HEK293 (cell line): ENCODE measurements at regions not wholly inside any gene's neighbourhood (a gene's known extent, or its start where the extent isn't known, plus 50 kb on each side); places are given as distances from the start of the nearest gene placed in this dataset.

Experiments
- CTCF ChIA-PET: fragments of 350-600 bp; formaldehyde crosslinking; extraction: SDS; loops from one replicate; lab custom pipeline; 2021; ENCODE audit warnings: antibody characterized with exemption; lab: Yijun Ruan, JAX
- POLR2A ChIA-PET: fragments of 300-600 bp; formaldehyde crosslinking; extraction: SDS; loops from one replicate; lab custom pipeline; 2020; ENCODE audit warnings: antibody characterized with exemption, inconsistent platforms; lab: Yijun Ruan, JAX
- H3K27ac ChIP-seq: fragments of 200-500 bp; sonication (Bioruptor generic); 2 replicates; pipeline ENCODE4 v1.5.1; 2014; ENCODE audit warnings: low read depth, low read length, control low read depth, inconsistent platforms; ENCODE audit errors: extremely low read depth
- H3K36me3 ChIP-seq, 2 experiments: fragments of 200-500 bp in 1 of 2; sonication (Bioruptor generic) in 1 of 2; 1 replicate in 1 of 2; 2 replicates in 1 of 2; pipeline ENCODE4 v1.5.1; 2014 to 2017; ENCODE audit warnings: inconsistent platforms in 2 of 2, low read length in 2 of 2; ENCODE audit not compliant: control insufficient read depth in 2 of 2, insufficient read depth in 1 of 2
- H3K4me1 ChIP-seq: fragments of 200-500 bp; sonication (Bioruptor generic); 2 replicates; pipeline ENCODE4 v1.5.1; 2014; ENCODE audit warnings: mild to moderate bottlenecking, low read length, inconsistent platforms; ENCODE audit not compliant: control insufficient read depth, insufficient read depth
- H3K4me3 ChIP-seq: 2 replicates; pipeline ENCODE4 v1.5.1; 2011; ENCODE audit warnings: low read depth, mild to moderate bottlenecking, control low read depth, low read length, moderate library complexity
- H3K9me3 ChIP-seq: fragments of 200-500 bp; sonication (Bioruptor generic); 2 replicates; pipeline ENCODE4 v1.5.1; 2014; ENCODE audit warnings: low read depth, low read length, inconsistent platforms; ENCODE audit not compliant: control insufficient read depth, insufficient read depth
- PRDM1 ChIP-seq: fragments of 450-650 bp; formaldehyde crosslinking; IDR thresholded peaks from 2 replicates; pipeline ENCODE4; 2016; ENCODE audit warnings: missing biosample characterization, missing genetic modification characterization
- REST ChIP-seq: fragments of 450-650 bp; formaldehyde crosslinking; IDR thresholded peaks from 2 replicates; pipeline ENCODE4 v1.5.1; 2016; ENCODE audit warnings: missing biosample characterization, missing genetic modification characterization
- SP2 ChIP-seq: fragments of 450-650 bp; formaldehyde crosslinking; IDR thresholded peaks from 2 replicates; pipeline ENCODE4 v1.5.1; 2016; ENCODE audit warnings: missing biosample characterization, missing genetic modification characterization
- ZBTB20 ChIP-seq: fragments of 450-650 bp; formaldehyde crosslinking; IDR thresholded peaks from 2 replicates; pipeline ENCODE4 v1.5.1; 2016; ENCODE audit warnings: missing biosample characterization, missing genetic modification characterization
- ZBTB26 ChIP-seq: fragments of 450-650 bp; formaldehyde crosslinking; optimal IDR thresholded peaks from 2 replicates; pipeline ENCODE3; 2016; ENCODE audit warnings: missing biosample characterization, mild to moderate bottlenecking, missing genetic modification characterization
- ZNF121 ChIP-seq: fragments of 450-650 bp; formaldehyde crosslinking; IDR thresholded peaks from 2 replicates; pipeline ENCODE4 v1.5.1; 2016; ENCODE audit warnings: missing biosample characterization, missing genetic modification characterization
- ZNF138 ChIP-seq: fragments of 450-650 bp; formaldehyde crosslinking; IDR thresholded peaks from 2 replicates; pipeline ENCODE4 v1.5.1; 2016; ENCODE audit warnings: missing biosample characterization, missing genetic modification characterization, borderline replicate concordance
- ZNF184 ChIP-seq: fragments of 450-650 bp; IDR thresholded peaks from 2 replicates; pipeline ENCODE4 v1.5.1; 2018; ENCODE audit warnings: missing biosample characterization, mild to moderate bottlenecking, missing genetic modification characterization
- ZNF214 ChIP-seq: fragments of 450-650 bp; formaldehyde crosslinking; IDR thresholded peaks from 2 replicates; pipeline ENCODE4 v1.5.1; 2017; ENCODE audit warnings: missing biosample characterization, mild to moderate bottlenecking, missing genetic modification characterization, borderline replicate concordance
- ZNF366 ChIP-seq: fragments of 450-650 bp; formaldehyde crosslinking; conservative IDR thresholded peaks from 2 replicates; pipeline ENCODE4 v1.5.1; 2016; ENCODE audit warnings: missing biosample characterization, missing genetic modification characterization
- ZNF510 ChIP-seq: fragments of 450-650 bp; formaldehyde crosslinking; IDR thresholded peaks from 2 replicates; pipeline ENCODE4 v1.5.1; 2018; ENCODE audit warnings: mild to moderate bottlenecking, missing genetic modification characterization, missing biosample characterization; ENCODE audit not compliant: insufficient replicate concordance
- ZNF629 ChIP-seq: fragments of 450-650 bp; formaldehyde crosslinking; IDR thresholded peaks from 2 replicates; pipeline ENCODE4 v1.5.1; 2017; ENCODE audit warnings: missing biosample characterization, missing genetic modification characterization
- ZNF639 ChIP-seq: fragments of 450-650 bp; formaldehyde crosslinking; IDR thresholded peaks from 2 replicates; pipeline ENCODE4 v1.5.1; 2016; ENCODE audit warnings: missing biosample characterization, missing genetic modification characterization
- ZNF654 ChIP-seq: fragments of 450-650 bp; formaldehyde crosslinking; IDR thresholded peaks from 2 replicates; pipeline ENCODE4 v1.5.1; 2016; ENCODE audit warnings: low read depth, missing biosample characterization, missing genetic modification characterization
- ZNF785 ChIP-seq: fragments of 450-650 bp; formaldehyde crosslinking; IDR thresholded peaks from 2 replicates; pipeline ENCODE4 v1.5.1; 2016; ENCODE audit warnings: missing biosample characterization, missing genetic modification characterization
- ZNF792 ChIP-seq: fragments of 450-650 bp; formaldehyde crosslinking; IDR thresholded peaks from 2 replicates; pipeline ENCODE4 v1.5.1; 2016; ENCODE audit warnings: missing biosample characterization, missing genetic modification characterization
- ZSCAN5A ChIP-seq: fragments of 450-650 bp; formaldehyde crosslinking; IDR thresholded peaks from 2 replicates; pipeline ENCODE4 v1.5.1; 2016; ENCODE audit warnings: missing biosample characterization, missing genetic modification characterization

GRCh38 chr7:98559958-98560357, 57.1 kb upstream of the NPTX2 start:
- H3K9me3 ChIP-seq = no peaks in the 10 kb centered on the region
- H3K27ac ChIP-seq = no peak overlapping the region
- H3K4me3 ChIP-seq = no peak overlapping the region
- H3K36me3 ChIP-seq = no peaks in the 10 kb centered on the region
- ChIA-PET POLR2A (no interaction called here), CTCF (no interaction called here)
- peak; percentile 37 for TF ChIP-seq SP2 (tag by site-specific recombination)
- TF ChIP-seq ZNF785 (tag by site-specific recombination) = no peak
- H3K4me1 ChIP-seq = no peaks in the 10 kb centered on the region

GRCh38 chr7:98559219-98559618, 57.9 kb upstream of the NPTX2 start:
- Histone ChIP-seq H3K4me1 (no peaks in the 10 kb centered on the region), H3K4me3 (no peak overlapping the region), H3K27ac (no peak overlapping the region), H3K36me3 (no peaks in the 10 kb centered on the region), H3K9me3 (no peaks in the 10 kb centered on the region)
- ChIA-PET POLR2A (no interaction called here), CTCF (no interaction called here)
- TF ChIP-seq ZNF121 (tag by site-specific recombination) = 0 out of 2 replicates have a peak, but pooled peaks have one; percentile 33
- TF ChIP-seq ZNF366 (tag by site-specific recombination) = peak; percentile 96
- no peak for TF ChIP-seq ZNF510 (tag by site-specific recombination)
- no peak for TF ChIP-seq ZNF639

- Histone ChIP-seq H3K27ac (no peak overlapping the region), H3K9me3 (no peaks in the 10 kb centered on the region)
- CTCF ChIA-PET = interaction anchor here (0.6 kb wide), 1 partner anchor 12 kb away, joined by 4 read pairs; no protein-coding TSS in a partner anchor
These were observed 59.5 kb upstream of the NPTX2 start for GRCh38 chr7:98557538-98558031.

GRCh38 chr7:98556288-98556687, 60.8 kb upstream of the NPTX2 start:
- H3K27ac ChIP-seq = no peak overlapping the region
- no peak overlapping the region for H3K4me3 ChIP-seq
- 0 out of 2 replicates have a peak, but pooled peaks cover 2% of the 10 kb centered on the region for H3K9me3 ChIP-seq
- TF ChIP-seq ZNF654 (tag by site-specific recombination) (no peak), REST (no peak), PRDM1 (tag by site-specific recombination) (no peak)
- ChIA-PET POLR2A (no interaction called here), CTCF (interaction anchor here (0.6 kb wide), 1 partner anchor 195 kb away, joined by 4 read pairs; no protein-coding TSS in a partner anchor)
- no peaks in the 10 kb centered on the region for H3K36me3 ChIP-seq
- H3K4me1 ChIP-seq = no peaks in the 10 kb centered on the region

More at GRCh38 chr7:98557538-98558031, 59.5 kb upstream of the NPTX2 start:
- no peak for TF ChIP-seq ZNF184
- no peak for TF ChIP-seq ZNF214 (tag by site-specific recombination)
- no peak for TF ChIP-seq ZBTB26 (tag by site-specific recombination)
- TF ChIP-seq ZSCAN5A (tag by site-specific recombination) = no peak
- no peak for TF ChIP-seq ZNF792 (tag by site-specific recombination)
- TF ChIP-seq ZNF138 = no peak
- TF ChIP-seq ZBTB20 (tag by site-specific recombination) = no peak
- no peak for TF ChIP-seq ZNF629 (tag by site-specific recombination)
- H3K4me1 ChIP-seq = no peaks in the 10 kb centered on the region
- H3K36me3 ChIP-seq = no peaks in the 10 kb centered on the region
- POLR2A ChIA-PET = no interaction called here
- no peak overlapping the region for H3K4me3 ChIP-seq
